Endothelial cell of umbilical vein (primary cell): ENCODE measurements at regions not wholly inside any gene's neighbourhood (a gene's known extent, or its start where the extent isn't known, plus 50 kb on each side); places are given as distances from the start of the nearest gene placed in this dataset.
"Not testable (repeated sequence)": the region's sequence is repeated elsewhere in the genome, so short reads cannot be mapped to it uniquely, and the experiment has no call there.

Experiments
- BruUV-seq: library from RNA; stranded (reverse); fragments of 400-500 nt; replicated peaks from 2 replicates; lab custom pipeline; 2021; lab: Mats Ljungman, UMichigan
- CTCF ChIA-PET: fragments of 300-600, 350-600 bp; sonication (Branson Sonifier 250); formaldehyde crosslinking; loops from one replicate; lab custom pipeline; 2021; ENCODE audit warnings: antibody characterized with exemption, inconsistent platforms; lab: Charles Lee
- POLR2A ChIA-PET: fragments of 300-600, 350-600 bp; sonication (Branson Sonifier 250); formaldehyde crosslinking; loops from one replicate; lab custom pipeline; 2021; ENCODE audit warnings: antibody characterized with exemption, inconsistent platforms; lab: Charles Lee
- DNase-seq: peaks from one replicate; pipeline ENCODE4 v3.0.0-alpha.2; 2011; ENCODE audit warnings: low read depth, low spot score
- FAIRE-seq: peaks from 2 replicates; lab custom pipeline; 2011; peaks lifted over from hg19 to GRCh38; lab: Jason Lieb, UNC
- H2AFZ ChIP-seq: 2 replicates; pipeline ENCODE4 v1.6.0; 2012; ENCODE audit warnings: low read depth, low read length, control low read depth, inconsistent platforms
- H3K27ac ChIP-seq: 2 replicates; pipeline ENCODE4 v1.5.1; 2011; ENCODE audit warnings: low read depth, mild to moderate bottlenecking, control low read depth, low read length, moderate library complexity; ENCODE audit not compliant: insufficient read depth
- H3K27me3 ChIP-seq, 2 experiments: 2 replicates each; pipeline versions ENCODE4 v1.6.0 to v1.6.1; 2011; ENCODE audit warnings: low read length in 2 of 2, mixed read lengths in 1 of 2; ENCODE audit not compliant: control insufficient read depth in 2 of 2, insufficient read depth in 2 of 2
- H3K36me3 ChIP-seq, 2 experiments: 2 replicates in 1 of 2; 3 replicates in 1 of 2; pipeline ENCODE4 v1.5.1; 2011; ENCODE audit warnings: low read length in 2 of 2, mild to moderate bottlenecking in 1 of 2, moderate library complexity in 1 of 2; ENCODE audit not compliant: control insufficient read depth in 2 of 2, insufficient read depth in 2 of 2; ENCODE audit errors: extremely low read depth in 1 of 2
- H3K4me1 ChIP-seq: 3 replicates; pipeline ENCODE4 v1.5.1; 2011; ENCODE audit warnings: mild to moderate bottlenecking, low read length; ENCODE audit not compliant: control insufficient read depth, insufficient read depth; ENCODE audit errors: extremely low read depth
- H3K4me2 ChIP-seq: 2 replicates; pipeline ENCODE4 v1.6.1; 2011; ENCODE audit warnings: low read length, control low read depth, mixed read lengths; ENCODE audit not compliant: insufficient read depth
- H3K4me3 ChIP-seq, 3 experiments: fragments of 200-600 bp in 1 of 3; sonication (generic), shearing (Covaris generic) in 1 of 3; replicated peaks in 1 of 3; 2 replicates each; pipeline ENCODE4 v1.5.1; 2011 to 2016; ENCODE audit warnings: control low read depth in 3 of 3, low read length in 3 of 3, mild to moderate bottlenecking in 2 of 3, inconsistent platforms in 1 of 3, low read depth in 1 of 3, moderate library complexity in 1 of 3; ENCODE audit not compliant: insufficient read depth in 1 of 3
- H3K79me2 ChIP-seq: 2 replicates; pipeline ENCODE4 v1.6.0; 2012; ENCODE audit warnings: low read length, inconsistent platforms; ENCODE audit not compliant: control insufficient read depth, insufficient read depth
- H3K9ac ChIP-seq: replicated peaks from 2 replicates; pipeline ENCODE3; 2011; ENCODE audit warnings: low read length, control low read depth; ENCODE audit not compliant: insufficient read depth; ENCODE audit errors: extremely low read depth
- H3K9me1 ChIP-seq: replicated peaks from 3 replicates; pipeline ENCODE4 v1.6.0; 2011; ENCODE audit warnings: mild to moderate bottlenecking, low read length; ENCODE audit not compliant: control insufficient read depth, insufficient read depth; ENCODE audit errors: extremely low read depth
- H3K9me3 ChIP-seq: replicated peaks from 2 replicates; pipeline ENCODE4 v1.5.1; 2012; ENCODE audit warnings: low read length, inconsistent platforms; ENCODE audit not compliant: control insufficient read depth, insufficient read depth
- H4K20me1 ChIP-seq: replicated peaks from 2 replicates; pipeline ENCODE3; 2011; ENCODE audit warnings: mild to moderate bottlenecking, low read length; ENCODE audit not compliant: control insufficient read depth, insufficient read depth; ENCODE audit errors: extremely low read depth
- CTCF ChIP-seq, 2 donors: IDR thresholded peaks; 1 replicate in 1 of 2; 2 replicates in 1 of 2; pipeline ENCODE4 v1.5.1; 2011; ENCODE audit warnings: low read length in 2 of 2, mild to moderate bottlenecking in 2 of 2, moderate library complexity in 2 of 2, control low read depth in 1 of 2, inconsistent platforms in 1 of 2, low read depth in 1 of 2; ENCODE audit not compliant: insufficient read depth in 1 of 2; ENCODE audit errors: extremely low read depth in 1 of 2
- EZH2 ChIP-seq: IDR thresholded peaks from 2 replicates; pipeline ENCODE4 v1.6.1; 2012; ENCODE audit warnings: borderline replicate concordance, low read depth, mild to moderate bottlenecking, moderate library complexity, low read length, inconsistent platforms; ENCODE audit not compliant: severe bottlenecking
- FOS ChIP-seq: IDR thresholded peaks from 2 replicates; pipeline ENCODE4 v1.6.1; 2011; ENCODE audit warnings: mild to moderate bottlenecking, low read length, moderate library complexity, borderline replicate concordance; ENCODE audit not compliant: insufficient read depth
- GATA2 ChIP-seq: IDR thresholded peaks from 2 replicates; pipeline ENCODE4 v1.7.0; 2011; ENCODE audit warnings: low read depth, mild to moderate bottlenecking, moderate library complexity, mixed read lengths, low read length; ENCODE audit not compliant: insufficient read length, insufficient read depth
- JUN ChIP-seq: IDR thresholded peaks from 2 replicates; pipeline ENCODE4 v1.6.1; 2011; ENCODE audit warnings: borderline replicate concordance, low read depth; ENCODE audit not compliant: insufficient read length, insufficient read depth
- MYC ChIP-seq: IDR thresholded peaks from one replicate; pipeline ENCODE4 v1.6.1; 2011; ENCODE audit warnings: mild to moderate bottlenecking, low read depth, low read length
- POLR2A ChIP-seq: IDR thresholded peaks from 2 replicates; pipeline ENCODE4 v1.6.1; 2012; ENCODE audit warnings: low read depth, mild to moderate bottlenecking, control low read depth, low read length
- POLR2AphosphoS5 ChIP-seq: IDR thresholded peaks from 2 replicates; pipeline ENCODE4 v1.6.1; 2012; ENCODE audit warnings: low read depth, mild to moderate bottlenecking, control low read depth, low read length, moderate library complexity; ENCODE audit not compliant: insufficient read depth
- dilution Hi-C: fragments of 300-500 bp; cut with MboI; formaldehyde crosslinking; loops from one replicate; pipeline ENCODE4 v1.15.0; 2019; ENCODE audit warnings: low sequenced_read_pairs; ENCODE audit not compliant: extremely low pct_ligation_motif_present
- intact Hi-C: fragments of 100-400 bp; cut with micrococcal nuclease; formaldehyde crosslinking; loops from one replicate; pipeline ENCODE4 v1.10.0; 2022
- TF ChIP-seq, protein P1 (sequence below): IDR thresholded peaks from 2 replicates; pipeline ENCODE4 v1.6.1; 2011; ENCODE audit not compliant: insufficient read depth, insufficient read length

DNA sequence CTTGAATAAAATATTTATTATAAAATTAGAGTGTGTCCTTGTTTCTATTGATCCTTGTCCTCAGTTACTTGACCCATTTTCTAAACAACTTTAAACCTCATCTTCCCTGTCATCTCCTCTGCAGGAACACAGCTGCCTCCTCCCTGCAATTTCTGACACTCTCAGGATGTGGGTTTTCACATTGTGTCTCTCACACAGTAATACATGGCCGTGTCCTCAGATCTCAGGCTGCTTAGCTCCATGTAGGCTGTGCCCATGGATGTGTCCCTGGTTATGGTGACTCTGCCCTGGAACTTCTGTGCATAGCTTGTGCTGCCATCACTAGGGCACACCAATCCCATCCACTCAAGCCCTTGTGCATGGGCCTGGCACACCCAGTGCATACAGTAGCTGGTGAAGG lies 577.1 kb downstream of the GOLGA6L6 start:
- FAIRE-seq, H3K9me1 ChIP-seq, DNase-seq, dilution Hi-C loops, POLR2A ChIA-PET, H3K4me2 ChIP-seq, H2AFZ ChIP-seq, H3K9ac ChIP-seq, intact Hi-C loops, BruUV-seq, H3K36me3 ChIP-seq, H3K79me2 ChIP-seq, H3K27me3 ChIP-seq, H3K4me3 ChIP-seq, H3K4me1 ChIP-seq, CTCF ChIA-PET, H3K27ac ChIP-seq, H3K9me3 ChIP-seq, H4K20me1 ChIP-seq: not testable (repeated sequence)

DNA sequence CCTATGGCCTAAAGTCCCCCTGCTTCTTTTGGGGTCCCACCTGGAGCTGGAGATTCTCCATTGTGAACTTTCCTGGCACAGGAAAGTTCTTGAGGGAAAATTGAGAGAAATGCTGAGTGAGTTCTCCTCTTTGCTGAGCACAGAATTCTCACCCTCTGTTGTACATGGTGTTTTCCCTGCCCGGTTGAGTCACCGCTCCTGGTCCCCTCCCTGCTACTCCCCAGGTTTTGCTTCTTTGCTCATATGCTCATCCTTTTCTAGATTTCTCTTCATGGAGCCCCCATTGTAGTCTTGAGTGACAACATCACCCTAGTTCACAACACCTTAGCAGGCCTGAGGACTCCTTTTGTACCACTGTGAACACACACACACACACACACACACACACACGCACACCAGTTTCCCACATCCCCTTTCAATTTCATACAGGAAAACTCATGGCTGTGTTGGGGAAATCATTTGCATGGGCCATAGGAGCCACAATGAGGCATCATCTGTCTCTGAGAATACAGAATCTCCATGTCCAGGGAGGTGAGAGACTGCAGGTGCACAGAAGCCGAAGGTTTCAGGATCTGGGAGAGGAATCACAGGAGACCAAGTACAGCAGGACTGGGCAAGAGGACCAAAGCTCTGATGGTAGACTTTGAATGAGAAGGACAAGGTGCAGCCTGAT lies 585.3 kb downstream of the GOLGA6L6 start:
- Histone ChIP-seq H3K27me3 (no peaks in the 10 kb centered on the region), H4K20me1 (no peaks in the 10 kb centered on the region), H3K27ac (no peak overlapping the region), H3K4me3 (no peak overlapping the region), H3K79me2 (no peaks in the 10 kb centered on the region), H3K36me3 (no peaks in the 10 kb centered on the region), H2AFZ (no peak overlapping the region), H3K4me2 (no peak overlapping the region), H3K9me3 (peaks cover 6% of the 10 kb centered on the region), H3K9ac (no peak overlapping the region), H3K4me1 (no peaks in the 10 kb centered on the region), H3K9me1 (no peaks in the 10 kb centered on the region)
- no peak for DNase-seq
- ChIA-PET POLR2A (no interaction called here), CTCF (no interaction called here)
- FAIRE-seq: no peak
- intact Hi-C loops: no loop called here
- no TSS peak for BruUV-seq
- dilution Hi-C loops: no loop called here
- TF ChIP-seq CTCF (IDR thresholded peaks at IDR 0.05; ENCODE audit: extremely low read depth in 1 of 2, insufficient read depth in 1 of 2, low read depth in 1 of 2, low read length in 2 of 2): no peak
- TF ChIP-seq, protein P1, sequence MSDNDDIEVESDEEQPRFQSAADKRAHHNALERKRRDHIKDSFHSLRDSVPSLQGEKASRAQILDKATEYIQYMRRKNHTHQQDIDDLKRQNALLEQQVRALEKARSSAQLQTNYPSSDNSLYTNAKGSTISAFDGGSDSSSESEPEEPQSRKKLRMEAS: no peak
- TF ChIP-seq GATA2: no peak
- no peak for TF ChIP-seq FOS
- TF ChIP-seq MYC: no peak
- TF ChIP-seq POLR2A: no peak
- TF ChIP-seq EZH2: no peak
- TF ChIP-seq JUN: no peak
- TF ChIP-seq POLR2AphosphoS5: no peak
